ENCODE measurements at regions not wholly inside any gene's neighbourhood (a gene's known extent, or its start where the extent isn't known, plus 50 kb on each side); places are given as distances from the start of the nearest gene placed in this dataset.

DNA sequence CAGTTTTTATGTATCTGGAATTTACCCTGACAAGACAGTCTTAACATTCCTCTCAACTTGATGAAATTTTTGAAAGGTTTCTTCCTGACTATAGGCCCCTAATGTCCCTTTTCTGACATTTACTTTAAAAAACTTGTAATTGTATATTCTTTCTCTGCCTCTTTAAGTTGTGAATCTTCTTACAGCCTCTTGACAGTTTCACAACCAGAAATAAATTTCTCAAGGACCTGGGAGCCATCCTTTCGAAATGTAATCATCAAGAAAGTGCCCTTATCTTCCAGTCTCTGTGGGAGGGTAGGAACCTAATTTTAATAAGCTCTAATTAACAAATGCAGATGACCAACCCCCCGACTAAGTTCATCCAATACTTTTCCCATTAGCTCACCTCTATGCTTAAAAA is 403.6 kb upstream of the GJE1 start:
- DNase-seq (ENCODE audit: low spot score): no peak
- in situ Hi-C loops (cut with HindIII; ENCODE audit: low sequenced_read_pairs): no loop called here

DNA sequence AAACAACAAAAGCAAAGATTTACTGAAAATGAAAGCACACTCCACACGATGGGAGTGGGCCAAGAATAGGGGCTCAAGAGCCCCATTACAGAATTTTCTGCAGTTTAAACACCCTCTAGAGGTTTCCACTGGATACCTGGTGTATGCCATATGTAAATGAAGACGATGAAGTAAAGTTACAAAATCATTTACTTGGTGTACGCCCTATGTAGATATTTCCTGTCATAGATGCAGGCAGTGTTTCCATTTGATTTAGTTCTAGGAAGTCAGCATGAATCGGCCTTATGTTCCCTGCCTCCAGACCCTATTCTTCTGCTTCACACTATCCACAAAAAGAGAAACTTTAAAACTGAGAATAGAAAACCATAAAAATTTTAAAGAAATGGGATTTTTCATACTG is 404.4 kb upstream of the GJE1 start:
- in situ Hi-C loops (cut with HindIII; ENCODE audit: low sequenced_read_pairs): no loop called here
- DNase-seq (ENCODE audit: low spot score): no peak

DNA sequence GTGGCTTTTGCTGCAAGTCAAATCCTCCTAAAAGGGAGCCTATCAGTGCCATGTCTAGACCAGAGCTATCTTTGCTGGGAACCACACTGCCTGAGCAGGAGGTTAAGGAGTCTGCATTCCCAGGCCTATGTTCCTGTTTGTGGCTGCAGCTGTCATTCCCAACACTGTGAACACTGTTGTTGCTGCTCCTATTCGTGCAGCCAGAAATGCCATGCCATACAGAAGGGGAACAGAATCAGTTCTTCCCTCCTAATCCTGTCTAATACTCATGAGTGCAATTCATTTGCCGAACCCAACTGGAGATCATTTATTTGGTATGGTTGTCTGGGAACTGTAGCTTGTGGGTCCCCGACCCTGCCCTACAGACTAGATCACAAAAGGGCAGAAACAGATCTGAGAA is 406.5 kb upstream of the GJE1 start:
- no peak for DNase-seq (ENCODE audit: low spot score)
- in situ Hi-C loops (cut with HindIII; ENCODE audit: low sequenced_read_pairs): no loop called here

DNA sequence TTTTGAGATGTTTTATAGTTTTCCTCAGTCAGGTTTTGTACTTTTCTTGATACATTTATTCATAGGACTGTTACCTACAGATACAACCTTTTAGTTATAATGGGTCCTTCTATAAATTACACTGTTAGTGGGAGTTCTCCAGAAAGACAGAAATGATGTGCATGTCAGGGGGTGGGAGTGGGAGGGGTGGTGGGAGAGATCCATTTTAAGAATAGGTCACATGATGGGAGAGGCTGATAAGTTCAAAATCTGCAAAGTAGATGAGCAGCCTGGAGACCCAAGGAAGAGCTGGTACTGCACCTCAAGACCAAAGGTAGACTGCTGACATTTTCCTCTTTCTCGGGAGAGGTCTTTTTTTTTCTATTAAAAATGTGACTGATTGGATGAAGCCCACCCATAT is 408.0 kb upstream of the GJE1 start:
- in situ Hi-C loops (cut with HindIII; ENCODE audit: low sequenced_read_pairs): no loop called here
- no peak for DNase-seq (ENCODE audit: low spot score)

DNA sequence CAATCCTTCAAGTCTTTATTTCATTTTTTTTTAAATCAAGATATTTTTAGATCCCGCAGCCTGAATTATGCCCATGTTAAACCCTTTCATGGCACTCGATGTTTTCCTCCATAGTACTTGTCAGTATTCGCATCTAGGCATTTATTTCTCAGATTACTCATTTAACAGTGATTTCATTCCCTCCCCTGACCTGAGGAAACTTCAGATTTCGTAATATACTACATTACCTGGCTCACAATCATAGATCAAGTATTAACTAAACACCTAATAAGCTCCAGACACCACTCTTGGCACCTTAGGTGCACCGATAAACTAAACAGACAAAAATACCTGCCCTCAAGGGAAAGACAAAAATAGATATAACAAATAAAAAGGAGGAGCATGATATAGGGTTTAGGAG is 413.2 kb upstream of the GJE1 start:
- DNase-seq (ENCODE audit: low spot score): no peak
- in situ Hi-C loops (cut with HindIII; ENCODE audit: low sequenced_read_pairs): no loop called here

DNA sequence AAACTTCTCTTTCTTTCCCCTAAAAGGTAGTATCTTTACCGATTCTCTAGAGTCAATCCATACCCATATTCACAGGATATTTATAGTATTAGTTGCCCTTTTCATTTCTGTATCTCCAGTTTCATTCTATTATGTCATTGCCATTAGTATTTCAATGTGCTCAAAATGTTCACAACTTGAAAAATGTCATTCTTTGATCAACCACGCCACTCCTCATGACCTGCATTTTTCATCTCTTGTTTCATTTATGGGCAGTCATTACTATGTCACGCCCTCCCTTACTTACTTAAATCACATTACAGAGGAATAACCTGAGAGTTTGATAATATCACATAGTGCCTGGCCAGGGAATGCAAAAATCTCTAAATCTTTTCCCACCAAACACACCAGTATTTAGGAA is 427.3 kb upstream of the GJE1 start:
- in situ Hi-C loops (cut with HindIII; ENCODE audit: low sequenced_read_pairs): no loop called here
- no peak for DNase-seq (ENCODE audit: low spot score)

DNA sequence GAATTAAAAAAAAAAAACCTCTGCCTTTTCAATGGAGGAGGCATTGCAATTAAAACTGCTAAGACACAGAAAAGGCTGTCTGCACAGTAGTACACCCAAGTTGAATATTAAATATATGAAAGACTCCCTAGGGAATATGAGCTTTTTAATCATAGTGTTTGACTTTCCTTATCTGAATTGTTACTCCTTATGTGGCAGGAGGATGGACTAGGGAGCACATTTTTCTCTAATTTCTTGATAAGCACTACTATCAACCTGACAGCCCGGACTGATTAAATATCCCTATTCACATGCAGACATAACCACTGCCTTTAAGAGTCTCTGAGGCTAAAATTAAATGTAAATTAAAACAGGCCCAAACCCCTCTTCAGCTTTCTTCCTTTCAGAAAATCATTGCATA is 428.6 kb upstream of the GJE1 start:
- DNase-seq (ENCODE audit: low spot score): no peak
- in situ Hi-C loops (cut with HindIII; ENCODE audit: low sequenced_read_pairs): no loop called here

DNA sequence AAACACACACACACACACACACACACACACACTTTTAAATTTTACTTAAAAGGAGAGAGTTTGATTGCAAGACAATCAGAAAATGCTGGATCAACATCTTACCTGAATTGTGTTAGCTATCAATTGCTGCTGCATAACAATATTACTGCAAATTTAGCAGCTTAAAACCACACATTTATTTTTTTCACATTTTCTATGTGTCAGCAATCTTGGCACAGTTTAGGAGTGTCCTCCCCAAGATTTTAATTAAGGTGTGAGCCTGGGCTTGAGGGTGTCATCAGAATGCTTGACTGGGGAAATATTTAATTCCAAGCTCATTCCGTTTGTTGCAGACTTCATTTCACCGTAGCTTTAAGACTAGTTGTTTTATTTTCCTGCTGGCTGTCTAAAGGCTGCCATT is 431.0 kb upstream of the GJE1 start:
- in situ Hi-C loops (cut with HindIII; ENCODE audit: low sequenced_read_pairs): no loop called here
- no peak for DNase-seq (ENCODE audit: low spot score)

DNA sequence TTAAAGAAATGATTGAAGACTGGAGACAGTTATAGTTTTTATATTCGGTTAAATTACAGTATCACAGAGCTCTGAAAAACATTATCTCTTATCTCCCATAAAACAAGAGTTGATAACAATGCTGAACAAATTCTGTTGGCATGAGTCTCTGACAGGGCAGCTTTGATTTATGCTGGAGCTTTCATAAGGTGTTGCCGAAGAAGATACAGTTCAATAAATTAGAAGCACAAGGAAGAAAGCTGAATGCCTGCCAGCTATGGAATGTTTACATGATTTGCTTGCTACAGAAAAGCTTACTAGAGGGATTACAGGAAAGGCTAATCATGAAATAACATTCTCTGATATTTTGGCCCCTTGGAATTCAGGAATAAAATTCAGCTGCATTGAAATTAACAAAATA is 431.9 kb upstream of the GJE1 start:
- no peak for DNase-seq (ENCODE audit: low spot score)
- in situ Hi-C loops (cut with HindIII; ENCODE audit: low sequenced_read_pairs): no loop called here

DNA sequence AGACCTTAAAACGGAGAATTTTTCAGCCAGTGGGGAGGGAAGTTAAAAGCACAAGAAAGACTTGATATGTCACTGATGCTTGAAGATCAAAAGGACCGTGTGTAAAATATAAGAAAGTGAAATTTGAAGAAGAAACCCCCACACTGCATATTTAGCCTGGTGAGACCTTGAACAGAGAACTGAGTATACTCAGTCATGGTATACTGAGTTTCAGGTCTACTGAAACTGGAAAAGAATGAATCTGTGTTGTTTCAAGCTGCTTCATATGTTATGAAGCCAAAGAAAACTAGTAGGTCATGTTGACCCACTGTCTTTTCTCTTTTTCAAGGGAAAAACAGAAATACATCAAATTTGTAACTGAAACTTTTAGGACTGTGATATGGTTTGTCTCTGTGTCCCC is 443.8 kb upstream of the GJE1 start:
- in situ Hi-C loops (cut with HindIII; ENCODE audit: low sequenced_read_pairs): no loop called here
- no peak for DNase-seq (ENCODE audit: low spot score)

DNA sequence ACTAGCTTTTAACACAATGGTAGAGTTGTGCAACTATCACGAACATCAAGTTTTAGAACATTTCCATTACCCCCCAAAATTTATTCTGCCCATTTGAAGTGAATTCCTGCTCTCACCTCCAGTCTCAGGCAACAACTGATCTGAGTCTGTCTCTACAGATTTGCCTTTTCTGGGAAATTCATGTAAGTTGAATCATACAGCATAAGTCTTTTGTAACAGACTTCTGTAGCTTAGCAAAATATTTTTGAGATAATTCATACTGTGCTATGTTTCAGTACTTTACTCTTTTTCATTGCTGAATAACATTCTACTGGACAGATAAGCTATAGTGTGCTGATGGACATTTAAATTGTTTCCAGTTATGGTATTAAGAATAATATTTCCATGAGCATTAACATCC is 447.3 kb upstream of the GJE1 start:
- no peak for DNase-seq (ENCODE audit: low spot score)
- in situ Hi-C loops (cut with HindIII; ENCODE audit: low sequenced_read_pairs): no loop called here

DNA sequence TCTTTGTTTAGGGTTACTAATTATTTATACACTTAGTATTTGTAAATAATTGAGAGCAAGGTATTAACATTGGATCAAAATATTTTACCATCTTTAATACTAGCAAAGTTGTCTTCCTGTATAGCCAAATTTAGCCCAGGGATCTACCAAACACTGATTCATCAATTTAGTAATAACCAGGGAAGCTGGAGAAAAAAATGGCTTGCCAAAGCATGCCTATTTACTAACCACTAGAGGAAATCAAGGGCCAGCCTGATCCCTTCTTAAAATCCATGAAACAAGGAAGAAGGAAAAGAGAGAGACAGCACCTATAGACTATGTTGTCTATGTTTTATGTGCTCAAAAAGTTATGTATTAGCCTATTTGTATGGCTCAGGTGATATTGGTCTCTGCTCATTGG is 450.3 kb upstream of the GJE1 start:
- DNase-seq (ENCODE audit: low spot score): no peak
- in situ Hi-C loops (cut with HindIII; ENCODE audit: low sequenced_read_pairs): no loop called here

DNA sequence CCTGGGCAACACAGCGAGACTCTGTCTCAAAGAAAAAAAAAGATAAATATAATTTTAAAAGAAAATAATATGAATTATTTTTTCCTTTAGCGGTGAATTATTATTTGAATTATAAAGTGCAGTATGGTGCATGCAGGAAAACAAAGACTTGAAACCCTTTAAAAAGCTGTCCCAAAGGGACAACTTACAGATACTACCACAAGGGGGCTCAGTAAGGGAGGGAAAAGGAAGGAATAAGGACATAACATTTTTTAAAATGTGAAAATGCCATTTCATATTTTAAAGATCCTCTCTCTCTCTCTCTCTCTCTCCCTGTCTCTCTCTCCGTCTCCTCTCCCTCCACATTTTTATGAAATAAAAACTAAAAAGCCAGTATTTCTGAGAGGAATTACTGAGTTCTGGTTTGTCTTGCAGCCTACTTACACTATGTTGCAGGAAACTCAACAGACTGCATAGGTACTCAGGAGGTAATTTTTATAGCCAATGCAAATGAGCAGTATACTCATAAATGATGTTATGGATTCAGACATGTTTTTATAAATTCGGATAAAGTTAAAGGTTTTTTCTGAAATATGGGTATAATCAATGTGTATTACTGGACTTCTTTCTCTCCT is 455.0 kb upstream of the GJE1 start:
- DNase-seq (ENCODE audit: low spot score): peak; percentile 5
- in situ Hi-C loops (cut with HindIII; ENCODE audit: low sequenced_read_pairs): no loop called here

DNA sequence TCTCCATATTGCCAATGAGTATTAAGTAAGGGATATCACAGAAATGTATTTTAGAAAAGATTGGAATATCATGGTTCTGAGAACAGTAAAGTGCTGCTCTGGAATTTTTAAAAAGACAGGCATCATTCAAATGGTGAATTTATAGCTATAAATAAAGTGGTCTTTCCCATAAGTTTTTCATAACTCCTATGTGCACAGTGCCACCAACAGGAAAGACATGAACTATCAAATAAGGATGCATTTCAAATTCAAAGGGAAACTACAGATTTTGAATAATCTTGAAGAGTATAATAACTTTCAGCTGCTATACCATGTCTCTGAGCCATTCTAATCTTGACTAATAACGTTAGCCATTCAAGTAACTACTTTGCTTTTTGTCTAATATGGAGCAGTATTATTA is 456.8 kb upstream of the GJE1 start:
- in situ Hi-C loops (cut with HindIII; ENCODE audit: low sequenced_read_pairs): no loop called here
- no peak for DNase-seq (ENCODE audit: low spot score)

DNA sequence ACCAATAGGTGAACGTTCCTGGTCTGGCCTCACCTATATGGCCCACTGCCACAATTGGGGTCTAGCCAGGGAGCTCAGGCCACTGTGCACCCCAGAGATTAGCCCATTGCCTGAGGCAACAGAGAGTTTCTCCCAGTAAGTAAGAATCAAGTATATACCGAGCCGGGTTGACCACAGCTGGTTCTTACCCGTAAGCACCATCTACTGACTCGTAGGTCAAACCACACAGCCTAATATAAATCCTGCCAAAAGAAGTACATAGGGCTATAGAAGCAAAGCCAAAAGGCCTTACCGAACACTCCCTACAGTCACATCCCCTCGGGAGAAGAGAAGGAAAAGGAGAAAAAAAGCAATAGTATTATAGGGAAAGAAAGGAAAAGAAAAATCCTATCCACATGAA is 463.6 kb upstream of the GJE1 start:
- in situ Hi-C loops (cut with HindIII; ENCODE audit: low sequenced_read_pairs): no loop called here
- no peak for DNase-seq (ENCODE audit: low spot score)

DNA sequence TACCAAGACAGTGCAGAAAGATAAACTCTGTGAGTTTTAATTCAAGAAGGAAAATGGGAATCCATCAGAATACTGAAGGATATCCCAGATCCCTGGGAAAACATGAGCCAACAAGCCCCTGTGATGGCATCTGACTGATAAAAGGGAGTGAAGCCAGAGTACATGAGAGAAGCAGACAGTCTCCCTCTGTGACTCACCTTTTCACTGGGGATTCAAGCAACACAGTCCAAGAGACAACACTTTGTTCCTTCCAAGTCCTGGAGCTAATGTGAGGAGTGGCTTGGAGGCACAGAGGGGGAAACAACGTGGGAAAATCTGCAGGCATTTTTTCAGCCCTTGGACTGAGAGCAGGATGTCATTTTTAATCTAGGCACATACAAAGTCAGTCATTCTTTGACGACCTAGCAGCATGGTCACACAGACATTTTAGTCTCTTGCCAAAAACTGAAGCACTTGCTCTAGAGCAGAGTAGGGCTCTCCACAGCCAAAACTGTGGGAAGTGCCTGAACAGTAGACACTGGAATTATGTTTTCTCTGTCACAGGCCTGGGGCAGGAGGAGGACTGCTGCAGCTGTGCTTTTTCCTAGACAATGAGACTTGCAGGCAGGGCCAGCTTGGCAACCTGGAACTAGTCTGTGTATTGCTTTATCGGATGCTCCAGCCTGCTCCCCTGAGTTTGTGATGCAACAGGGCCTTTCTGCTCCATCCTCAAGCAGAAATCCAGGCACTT is 465.0 kb upstream of the GJE1 start:
- DNase-seq (ENCODE audit: low spot score): no peak
- in situ Hi-C loops (cut with HindIII; ENCODE audit: low sequenced_read_pairs): no loop called here

DNA sequence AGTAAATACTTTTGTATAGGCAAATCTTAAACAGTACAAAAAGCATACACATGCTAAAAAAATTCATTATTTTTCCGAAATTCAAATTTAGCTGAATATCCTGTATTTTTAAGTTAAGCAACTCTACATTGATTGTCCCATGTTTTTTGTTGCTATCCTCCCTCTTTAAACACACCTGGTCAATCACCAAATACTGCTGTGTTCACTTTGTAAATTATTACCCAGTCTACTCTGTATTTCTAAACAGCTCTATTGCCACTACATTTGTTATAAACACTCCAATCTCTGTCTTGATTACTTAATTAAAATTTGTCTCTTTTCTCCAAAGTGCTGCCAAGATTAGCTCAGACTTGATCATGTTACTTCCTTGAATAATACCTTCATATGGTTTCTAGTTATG is 466.5 kb upstream of the GJE1 start:
- in situ Hi-C loops (cut with HindIII; ENCODE audit: low sequenced_read_pairs): no loop called here
- DNase-seq (ENCODE audit: low spot score): no peak

DNA sequence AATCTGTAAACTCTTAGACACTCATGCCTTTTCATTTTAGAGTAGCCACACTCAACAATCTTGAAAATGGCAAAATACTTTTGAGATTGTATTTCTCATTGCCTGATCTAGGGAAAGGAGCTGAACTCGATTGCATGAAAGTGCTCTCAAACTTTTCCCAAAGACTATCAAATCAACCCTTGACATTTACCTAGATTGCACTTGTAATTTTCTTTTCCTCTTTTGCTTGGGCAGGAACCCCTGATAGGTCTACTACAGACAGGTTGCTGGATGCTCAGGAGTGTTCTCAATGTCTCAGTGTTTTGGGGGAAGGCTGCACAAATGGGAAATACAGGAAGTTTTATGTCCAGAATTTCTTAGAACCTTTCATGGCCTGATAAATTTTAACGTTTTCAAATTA is 468.0 kb upstream of the GJE1 start:
- no peak for DNase-seq (ENCODE audit: low spot score)

DNA sequence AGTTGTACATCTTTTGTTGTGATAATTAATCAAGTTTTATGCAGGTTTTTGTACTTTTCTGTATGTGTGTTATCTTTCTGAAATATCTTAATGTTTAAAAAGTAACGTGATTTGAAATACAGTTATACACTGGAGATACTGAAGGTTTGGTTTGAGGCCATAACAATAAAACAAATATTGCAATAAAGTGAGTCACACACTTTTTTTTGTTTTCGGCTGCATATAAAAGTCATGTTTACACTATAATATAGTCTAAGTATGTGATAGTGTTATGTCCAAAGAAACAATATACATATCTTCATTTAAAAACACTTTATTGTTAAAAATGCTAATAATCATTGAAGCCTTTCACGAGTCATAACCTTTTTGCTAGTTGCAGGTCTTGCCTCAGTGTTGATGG is 473.1 kb upstream of the GJE1 start:
- in situ Hi-C loops (cut with HindIII; ENCODE audit: low sequenced_read_pairs): no loop called here
- DNase-seq (ENCODE audit: low spot score): no peak

More for the DNA sequence above, 468.0 kb upstream of the GJE1 start:
- in situ Hi-C loops (cut with HindIII; ENCODE audit: low sequenced_read_pairs): no loop called here

DNA sequence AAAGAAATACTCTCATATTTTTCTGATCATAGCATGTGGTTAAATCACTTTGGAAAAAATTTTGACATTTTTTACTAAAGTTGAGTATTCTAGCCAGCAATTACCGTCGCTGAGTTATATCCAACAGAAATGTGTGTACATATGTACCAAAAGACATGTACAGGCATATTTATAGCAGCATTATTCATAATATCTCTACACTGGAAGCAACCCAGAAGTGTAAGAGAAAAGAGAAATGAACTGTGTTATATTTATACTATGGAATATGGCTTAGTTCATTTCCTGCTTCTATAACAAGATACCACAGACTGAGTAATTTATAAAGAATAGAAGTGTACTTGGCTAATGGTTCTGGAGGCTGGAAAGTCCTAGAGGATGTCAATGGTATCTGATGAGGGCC is 474.0 kb upstream of the GJE1 start:
- in situ Hi-C loops (cut with HindIII; ENCODE audit: low sequenced_read_pairs): no loop called here

DNA sequence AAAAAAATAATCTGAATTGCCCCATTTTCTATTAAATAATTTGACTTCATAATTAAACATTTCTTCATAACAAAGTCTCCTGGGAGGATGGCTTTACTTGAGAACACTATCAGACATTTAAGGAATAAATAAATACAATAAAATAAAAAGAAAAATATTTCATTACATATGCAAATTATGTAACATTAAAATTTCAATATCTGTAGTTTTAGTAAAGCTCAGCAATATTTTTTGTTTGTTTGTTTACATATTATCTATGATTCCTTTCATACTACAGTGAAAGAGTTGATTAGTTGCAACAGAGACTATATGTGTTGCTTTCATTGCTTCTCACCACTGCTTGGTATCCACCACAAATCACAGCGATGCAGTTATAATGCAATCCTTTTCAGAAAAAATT is 474.9 kb upstream of the GJE1 start:
- no peak for DNase-seq (ENCODE audit: low spot score)
- in situ Hi-C loops (cut with HindIII; ENCODE audit: low sequenced_read_pairs): no loop called here

More for the DNA sequence above, 474.0 kb upstream of the GJE1 start:
- DNase-seq (ENCODE audit: low spot score): no peak
